ENCODE measurements at regions not wholly inside any gene's neighbourhood (a gene's known extent, or its start where the extent isn't known, plus 50 kb on each side); places are given as distances from the start of the nearest gene placed in this dataset.

DNA sequence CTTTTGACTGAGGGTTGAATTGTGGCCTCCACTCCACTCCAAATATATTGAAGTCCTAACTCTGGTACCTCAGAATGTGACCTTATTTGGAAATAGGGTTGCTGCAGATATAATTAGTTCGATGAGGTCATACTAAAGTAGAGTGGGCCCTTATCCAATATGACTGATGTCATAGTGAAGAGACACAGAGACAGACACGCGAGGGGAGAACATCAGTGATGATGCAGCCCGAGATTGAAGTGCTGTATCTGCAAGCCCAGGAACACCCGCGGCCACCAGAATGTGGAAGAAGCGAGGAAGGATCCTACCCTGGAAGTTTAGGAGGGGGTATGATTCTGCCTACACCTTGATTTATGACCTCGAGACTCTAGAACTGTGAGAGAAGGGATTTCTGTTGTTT is 279.0 kb downstream of the ANKRD50 start:
- CTCF ChIA-PET, result no interaction called here
- DNase-seq, result no peak

DNA sequence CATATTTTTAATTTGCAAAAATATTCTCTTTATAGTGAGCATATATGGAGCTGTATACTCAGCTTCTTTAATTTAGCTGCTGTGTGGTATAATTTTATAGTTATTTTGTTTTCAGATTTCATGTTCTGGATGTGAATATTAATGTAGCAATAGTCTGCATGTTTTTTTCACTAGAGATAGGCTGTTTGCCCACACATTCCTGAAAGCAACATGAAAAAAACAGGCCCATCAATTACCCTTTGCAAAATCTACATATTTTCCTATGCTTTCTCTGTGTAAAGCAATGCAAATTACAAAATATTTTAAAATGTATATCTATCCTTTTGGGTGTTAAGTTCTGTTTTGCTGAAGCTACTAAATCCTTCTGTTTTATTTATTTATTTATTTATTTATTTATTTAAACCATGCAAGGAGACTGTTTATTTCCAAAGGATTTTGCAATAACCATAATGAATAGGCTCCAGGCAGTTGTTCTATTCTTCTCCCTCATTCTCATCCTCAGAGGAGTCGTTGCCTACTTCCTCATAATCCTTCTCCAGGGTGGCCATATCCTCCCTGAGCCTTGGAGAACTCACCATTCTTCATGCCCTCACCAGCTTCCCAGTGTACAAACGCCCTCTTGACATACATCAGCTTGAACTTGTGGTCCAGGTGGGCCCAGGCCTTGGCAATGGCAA is 277.1 kb downstream of the ANKRD50 start:
- no peak overlapping the region for H3K4me3 Mint-ChIP-seq
- POLR2A ChIA-PET, result no interaction called here

More for the DNA sequence above, 279.0 kb downstream of the ANKRD50 start:
- H3K27me3 Mint-ChIP-seq, result no peaks in the 10 kb centered on the region
- Histone ChIP-seq H3K9me3 (ENCODE audit: low read length) (no peaks in the 10 kb centered on the region), H3K4me1 (ENCODE audit: insufficient read depth, low read length) (no peaks in the 10 kb centered on the region), H3K27me3 (ENCODE audit: insufficient read depth, low read length, poor library complexity, severe bottlenecking) (no peaks in the 10 kb centered on the region), H3K27ac (ENCODE audit: low read depth, low read length) (no peak overlapping the region), H3K4me3 (ENCODE audit: low read length) (no peak overlapping the region), H3K36me3 (ENCODE audit: insufficient read depth, low read length) (no peaks in the 10 kb centered on the region)
- H3K27ac Mint-ChIP-seq, result no peak overlapping the region
- POLR2A ChIA-PET, result no interaction called here
- no peak overlapping the region for H3K4me3 Mint-ChIP-seq
- no peaks in the 10 kb centered on the region for H3K4me1 Mint-ChIP-seq
- H3K9me3 Mint-ChIP-seq, result peaks cover 0 to 12% (median 0%) of the 10 kb centered on the region in 5 donors
- no peaks in the 10 kb centered on the region for H3K36me3 Mint-ChIP-seq

DNA sequence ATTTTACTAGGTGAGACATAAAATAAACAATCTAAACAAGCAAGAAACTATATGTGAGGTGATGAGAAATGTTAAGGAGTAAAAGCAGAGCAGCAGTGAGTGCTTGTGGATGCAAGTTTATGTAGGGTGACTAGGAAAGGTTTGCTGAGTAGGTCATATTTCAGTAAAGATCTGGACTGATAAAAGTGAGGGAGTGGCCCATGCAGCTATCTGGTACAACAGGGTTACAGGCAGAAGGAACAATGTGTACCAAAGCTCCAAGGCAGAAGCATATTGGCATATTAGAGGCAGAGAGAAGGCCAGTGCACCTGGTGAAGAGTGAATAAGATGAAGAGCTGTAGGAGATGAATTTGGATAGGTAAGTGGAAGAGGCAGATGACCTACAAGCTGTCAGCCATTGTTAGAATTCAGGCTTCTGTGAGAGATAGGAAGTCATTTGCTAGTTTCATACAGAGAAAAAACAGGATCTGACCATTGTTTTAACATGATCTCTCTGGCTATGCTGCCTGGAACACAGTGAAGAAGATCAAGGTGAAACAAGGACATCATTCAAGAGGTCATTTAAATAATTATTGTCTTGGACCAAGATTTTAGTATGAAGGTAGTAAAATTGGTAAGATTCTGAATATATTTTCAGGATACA is 274.6 kb downstream of the ANKRD50 start:
- peaks cover 0 to 3% (median under 1%) of the 10 kb centered on the region in 5 donors for H3K9me3 Mint-ChIP-seq

More for the DNA sequence above, 277.1 kb downstream of the ANKRD50 start:
- H3K36me3 Mint-ChIP-seq, result no peaks in the 10 kb centered on the region
- H3K36me3 ChIP-seq (ENCODE audit: insufficient read depth, low read length), result no peaks in the 10 kb centered on the region
- no peaks in the 10 kb centered on the region for H3K27me3 ChIP-seq (ENCODE audit: insufficient read depth, low read length, poor library complexity, severe bottlenecking)
- no peaks in the 10 kb centered on the region for H3K4me1 ChIP-seq (ENCODE audit: insufficient read depth, low read length)
- no peaks in the 10 kb centered on the region for H3K9me3 ChIP-seq (ENCODE audit: low read length)
- peaks cover 0 to 6% (median 0%) of the 10 kb centered on the region in 5 donors for H3K9me3 Mint-ChIP-seq
- H3K4me3 ChIP-seq (ENCODE audit: low read length), result no peak overlapping the region
- no peaks in the 10 kb centered on the region for H3K4me1 Mint-ChIP-seq
- H3K27ac Mint-ChIP-seq, result no peak overlapping the region
- H3K27me3 Mint-ChIP-seq, result no peaks in the 10 kb centered on the region
- DNase-seq, result no peak
- CTCF ChIA-PET, result no interaction called here
- H3K27ac ChIP-seq (ENCODE audit: low read depth, low read length), result no peak overlapping the region

DNA sequence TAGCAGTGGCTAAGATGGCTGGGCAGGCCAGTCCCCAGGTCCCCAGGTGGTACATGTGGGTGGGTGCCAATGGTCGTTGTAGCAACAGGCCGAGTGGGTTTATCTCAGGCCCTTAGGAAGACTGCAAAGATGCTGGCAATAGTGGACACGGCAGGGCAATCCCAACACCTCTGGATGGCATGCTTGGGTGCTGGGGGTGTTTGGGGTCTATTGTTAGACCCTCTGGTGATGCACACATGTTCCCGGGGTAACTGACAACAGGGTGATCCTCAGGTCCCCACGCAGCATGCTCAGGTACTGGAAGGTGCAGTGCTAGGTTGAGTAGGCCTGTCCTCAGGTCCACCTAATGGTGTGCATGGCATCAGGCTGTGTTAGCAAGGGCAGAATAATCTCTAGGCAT is 267.5 kb downstream of the ANKRD50 start:
- H3K36me3 Mint-ChIP-seq, result no peaks in the 10 kb centered on the region
- H3K9me3 Mint-ChIP-seq, result peaks cover 5 to 20% (median 10%) of the 10 kb centered on the region in 5 donors
- no peak overlapping the region for H3K4me3 Mint-ChIP-seq

More for the DNA sequence above, 274.6 kb downstream of the ANKRD50 start:
- Mint-ChIP-seq H3K4me3 (no peak overlapping the region), H3K27ac (no peak overlapping the region), H3K36me3 (no peaks in the 10 kb centered on the region), H3K27me3 (peaks cover 0 to under 1% of the 10 kb centered on the region in 2 donors), H3K4me1 (no peaks in the 10 kb centered on the region)
- DNase-seq, result no peak
- H3K36me3 ChIP-seq (ENCODE audit: insufficient read depth, low read length), result no peaks in the 10 kb centered on the region
- H3K9me3 ChIP-seq (ENCODE audit: low read length), result no peaks in the 10 kb centered on the region
- no peaks in the 10 kb centered on the region for H3K27me3 ChIP-seq (ENCODE audit: insufficient read depth, low read length, poor library complexity, severe bottlenecking)
- H3K4me1 ChIP-seq (ENCODE audit: insufficient read depth, low read length), result no peaks in the 10 kb centered on the region
- CTCF ChIA-PET, result no interaction called here
- H3K27ac ChIP-seq (ENCODE audit: low read depth, low read length), result no peak overlapping the region
- POLR2A ChIA-PET, result no interaction called here
- no peak overlapping the region for H3K4me3 ChIP-seq (ENCODE audit: low read length)

DNA sequence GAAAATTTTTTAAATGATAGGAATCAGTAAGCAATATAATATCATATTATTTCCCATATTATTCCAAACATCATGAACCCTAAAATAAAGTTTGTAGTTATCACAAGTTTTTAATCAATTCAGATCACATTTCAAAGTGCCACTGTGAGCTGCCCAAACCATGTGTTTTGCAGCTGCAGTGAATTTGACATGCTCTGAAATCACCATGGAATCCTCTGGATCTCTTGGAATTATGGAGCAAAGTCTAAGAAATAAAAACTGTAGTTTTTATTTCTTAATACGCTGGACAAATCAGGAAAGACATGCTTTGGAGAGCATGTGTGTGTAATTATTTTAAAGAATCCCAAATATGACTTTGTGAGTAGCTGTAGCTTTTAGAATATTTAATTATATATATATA is 262.7 kb downstream of the ANKRD50 start:
- peaks cover 3 to 11% (median 5%) of the 10 kb centered on the region in 5 donors for H3K9me3 Mint-ChIP-seq
- ChIA-PET POLR2A (no interaction called here), CTCF (no interaction called here)
- Histone ChIP-seq H3K27me3 (ENCODE audit: insufficient read depth, low read length, poor library complexity, severe bottlenecking) (no peaks in the 10 kb centered on the region), H3K4me3 (ENCODE audit: low read length) (no peak overlapping the region), H3K9me3 (ENCODE audit: low read length) (no peaks in the 10 kb centered on the region), H3K27ac (ENCODE audit: low read depth, low read length) (no peak overlapping the region), H3K4me1 (ENCODE audit: insufficient read depth, low read length) (no peaks in the 10 kb centered on the region), H3K36me3 (ENCODE audit: insufficient read depth, low read length) (no peaks in the 10 kb centered on the region)
- H3K27me3 Mint-ChIP-seq, result no peaks in the 10 kb centered on the region
- H3K4me3 Mint-ChIP-seq, result no peak overlapping the region
- H3K36me3 Mint-ChIP-seq, result no peaks in the 10 kb centered on the region
- H3K27ac Mint-ChIP-seq, result no peak overlapping the region
- H3K4me1 Mint-ChIP-seq, result no peaks in the 10 kb centered on the region
- DNase-seq, result no peak

More for the DNA sequence above, 267.5 kb downstream of the ANKRD50 start:
- H3K27me3 Mint-ChIP-seq, result peaks cover 0 to 1% of the 10 kb centered on the region in 2 donors
- no peak overlapping the region for H3K27ac ChIP-seq (ENCODE audit: low read depth, low read length)
- ChIA-PET CTCF (no interaction called here), POLR2A (no interaction called here)
- H3K4me1 Mint-ChIP-seq, result no peaks in the 10 kb centered on the region
- H3K4me1 ChIP-seq (ENCODE audit: insufficient read depth, low read length), result no peaks in the 10 kb centered on the region
- H3K4me3 ChIP-seq (ENCODE audit: low read length), result no peak overlapping the region
- H3K9me3 ChIP-seq (ENCODE audit: low read length), result no peaks in the 10 kb centered on the region
- H3K36me3 ChIP-seq (ENCODE audit: insufficient read depth, low read length), result no peaks in the 10 kb centered on the region
- DNase-seq, result no peak
- H3K27ac Mint-ChIP-seq, result no peak overlapping the region
- no peaks in the 10 kb centered on the region for H3K27me3 ChIP-seq (ENCODE audit: insufficient read depth, low read length, poor library complexity, severe bottlenecking)

DNA sequence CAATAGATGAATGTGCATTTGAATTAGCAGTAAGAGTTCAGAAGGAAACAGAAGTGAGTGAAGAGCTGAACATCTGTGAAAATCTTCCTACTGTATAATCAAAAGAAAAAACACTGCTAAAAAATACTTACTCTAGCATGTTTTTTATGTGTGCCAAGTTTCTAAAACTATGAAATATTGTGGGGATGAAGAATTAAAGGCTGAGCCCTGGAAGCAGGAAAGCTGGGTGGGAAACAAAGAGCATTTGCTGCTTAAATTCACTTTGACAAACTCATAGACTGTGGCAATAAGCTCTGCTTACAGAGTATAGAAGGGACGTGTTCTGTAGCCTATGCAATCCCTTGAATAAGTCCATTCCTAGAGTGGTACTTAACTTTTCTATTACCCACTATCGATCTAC is 261.7 kb downstream of the ANKRD50 start:
- no peaks in the 10 kb centered on the region for H3K9me3 ChIP-seq (ENCODE audit: low read length)
- no peak overlapping the region for H3K4me3 ChIP-seq (ENCODE audit: low read length)
- H3K27ac ChIP-seq (ENCODE audit: low read depth, low read length), result no peak overlapping the region
- no peak overlapping the region for H3K4me3 Mint-ChIP-seq
- ChIA-PET POLR2A (no interaction called here), CTCF (no interaction called here)
- H3K27me3 Mint-ChIP-seq, result no peaks in the 10 kb centered on the region
- no peak overlapping the region for H3K27ac Mint-ChIP-seq
- no peaks in the 10 kb centered on the region for H3K27me3 ChIP-seq (ENCODE audit: insufficient read depth, low read length, poor library complexity, severe bottlenecking)
- no peak for DNase-seq
- H3K36me3 Mint-ChIP-seq, result no peaks in the 10 kb centered on the region
- H3K4me1 Mint-ChIP-seq, result no peaks in the 10 kb centered on the region
- H3K9me3 Mint-ChIP-seq, result peaks cover 3 to 11% (median 5%) of the 10 kb centered on the region in 5 donors
- no peaks in the 10 kb centered on the region for H3K4me1 ChIP-seq (ENCODE audit: insufficient read depth, low read length)
- H3K36me3 ChIP-seq (ENCODE audit: insufficient read depth, low read length), result no peaks in the 10 kb centered on the region

DNA sequence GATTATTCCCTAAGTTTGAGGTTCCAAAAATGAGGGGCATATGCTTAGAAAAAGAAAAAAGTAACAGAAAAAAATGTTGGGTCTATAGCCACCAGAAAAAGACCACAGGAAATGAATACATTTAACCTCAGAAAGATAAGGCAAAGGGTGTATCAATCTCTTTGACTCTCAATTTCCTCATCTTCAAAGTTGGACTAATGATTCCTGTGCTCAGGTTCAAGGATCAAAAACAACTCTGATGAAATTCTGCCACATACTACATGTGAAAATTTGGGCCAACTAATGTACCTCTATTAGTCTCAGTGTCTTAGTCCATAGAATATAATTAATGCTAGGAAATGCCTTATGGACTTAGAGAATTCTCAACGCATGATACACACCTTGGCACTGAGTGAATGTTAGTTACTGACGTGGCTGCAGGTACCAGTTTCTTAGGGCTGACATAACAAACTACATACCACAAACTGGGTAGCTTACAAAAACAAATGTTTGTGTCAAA is 257.7 kb downstream of the ANKRD50 start:
- Mint-ChIP-seq H3K36me3 (no peaks in the 10 kb centered on the region), H3K27me3 (no peaks in the 10 kb centered on the region), H3K4me1 (no peaks in the 10 kb centered on the region)

DNA sequence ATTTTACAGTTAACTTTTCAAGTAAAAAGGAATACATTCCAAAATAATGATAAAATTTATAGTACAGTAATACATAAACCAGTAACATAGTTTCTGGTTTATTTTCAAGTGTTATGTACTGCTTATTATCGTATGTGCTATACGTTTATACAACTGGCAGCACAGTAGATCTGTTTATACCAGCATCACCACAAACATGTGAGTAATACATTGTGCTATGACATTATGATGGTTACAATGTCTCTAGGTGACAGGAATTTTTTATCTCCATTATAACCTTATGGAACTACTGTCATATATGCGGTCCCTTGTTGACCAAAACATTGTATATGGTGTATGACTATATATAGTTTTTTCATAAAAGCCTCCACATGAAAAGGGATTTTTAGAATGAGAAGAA is 256.9 kb downstream of the ANKRD50 start:
- DNase-seq, result no peak
- H3K9me3 Mint-ChIP-seq, result peaks cover 0 to 8% (median 5%) of the 10 kb centered on the region in 5 donors
- no peaks in the 10 kb centered on the region for H3K36me3 ChIP-seq (ENCODE audit: insufficient read depth, low read length)
- no peaks in the 10 kb centered on the region for H3K9me3 ChIP-seq (ENCODE audit: low read length)
- H3K27ac ChIP-seq (ENCODE audit: low read depth, low read length), result no peak overlapping the region
- H3K27ac Mint-ChIP-seq, result no peak overlapping the region
- no peaks in the 10 kb centered on the region for H3K27me3 Mint-ChIP-seq
- ChIA-PET POLR2A (no interaction called here), CTCF (no interaction called here)
- no peaks in the 10 kb centered on the region for H3K4me1 Mint-ChIP-seq
- no peaks in the 10 kb centered on the region for H3K27me3 ChIP-seq (ENCODE audit: insufficient read depth, low read length, poor library complexity, severe bottlenecking)
- H3K36me3 Mint-ChIP-seq, result no peaks in the 10 kb centered on the region
- no peaks in the 10 kb centered on the region for H3K4me1 ChIP-seq (ENCODE audit: insufficient read depth, low read length)
- H3K4me3 ChIP-seq (ENCODE audit: low read length), result no peak overlapping the region
- no peak overlapping the region for H3K4me3 Mint-ChIP-seq

More for the DNA sequence above, 257.7 kb downstream of the ANKRD50 start:
- Histone ChIP-seq H3K36me3 (ENCODE audit: insufficient read depth, low read length) (no peaks in the 10 kb centered on the region), H3K27me3 (ENCODE audit: insufficient read depth, low read length, poor library complexity, severe bottlenecking) (no peaks in the 10 kb centered on the region), H3K4me3 (ENCODE audit: low read length) (no peak overlapping the region), H3K4me1 (ENCODE audit: insufficient read depth, low read length) (no peaks in the 10 kb centered on the region), H3K27ac (ENCODE audit: low read depth, low read length) (no peak overlapping the region), H3K9me3 (ENCODE audit: low read length) (no peaks in the 10 kb centered on the region)
- Mint-ChIP-seq H3K9me3 (peaks cover 0 to 6% (median under 1%) of the 10 kb centered on the region in 5 donors), H3K27ac (no peak overlapping the region), H3K4me3 (no peak overlapping the region)
- no peak for DNase-seq
- ChIA-PET CTCF (no interaction called here), POLR2A (no interaction called here)
